ENCODE measurements at regions not wholly inside any gene's neighbourhood (a gene's known extent, or its start where the extent isn't known, plus 50 kb on each side); places are given as distances from the start of the nearest gene placed in this dataset.
"Not testable (repeated sequence)": the region's sequence is repeated elsewhere in the genome, so short reads cannot be mapped to it uniquely, and the experiment has no call there.

DNA sequence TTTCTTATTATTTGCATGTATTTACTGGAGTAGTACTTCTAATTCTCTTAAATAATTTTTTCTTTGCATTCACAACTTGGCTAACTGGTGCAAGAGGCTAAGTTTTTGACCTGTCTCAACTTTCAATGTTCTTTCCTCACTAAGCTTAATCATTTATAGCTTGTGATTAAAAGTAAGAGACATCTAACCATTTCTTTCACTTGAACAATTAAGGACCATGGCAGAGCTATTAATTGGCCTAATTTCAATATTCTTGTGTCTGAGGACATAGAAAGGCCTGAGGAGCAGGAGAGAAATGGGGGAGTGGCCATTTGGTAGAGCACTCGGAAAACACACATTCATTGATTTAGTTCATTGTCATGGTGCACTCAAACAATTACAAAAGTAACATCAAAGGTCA lies 141.4 kb upstream of the TMEM196 start:
- H2AFZ ChIP-seq (ENCODE audit: low read depth, low read length): no peak overlapping the region
- no peaks in the 10 kb centered on the region for H3K4me1 ChIP-seq (ENCODE audit: low read length)
- H3K27ac ChIP-seq (ENCODE audit: low read length): no peak overlapping the region
- no peaks in the 10 kb centered on the region for H3K9me3 ChIP-seq (ENCODE audit: insufficient read depth, low read length)
- no peaks in the 10 kb centered on the region for H4K20me1 ChIP-seq (ENCODE audit: insufficient read depth, low read length)
- no peak overlapping the region for H3K9ac ChIP-seq (ENCODE audit: low read length)
- no peak overlapping the region for H3K4me2 ChIP-seq (ENCODE audit: low read length)
- no peaks in the 10 kb centered on the region for H3K79me2 ChIP-seq (ENCODE audit: low read length)
- H3K27me3 ChIP-seq (ENCODE audit: low read depth, low read length): no peaks in the 10 kb centered on the region
- TF ChIP-seq, protein P1, sequence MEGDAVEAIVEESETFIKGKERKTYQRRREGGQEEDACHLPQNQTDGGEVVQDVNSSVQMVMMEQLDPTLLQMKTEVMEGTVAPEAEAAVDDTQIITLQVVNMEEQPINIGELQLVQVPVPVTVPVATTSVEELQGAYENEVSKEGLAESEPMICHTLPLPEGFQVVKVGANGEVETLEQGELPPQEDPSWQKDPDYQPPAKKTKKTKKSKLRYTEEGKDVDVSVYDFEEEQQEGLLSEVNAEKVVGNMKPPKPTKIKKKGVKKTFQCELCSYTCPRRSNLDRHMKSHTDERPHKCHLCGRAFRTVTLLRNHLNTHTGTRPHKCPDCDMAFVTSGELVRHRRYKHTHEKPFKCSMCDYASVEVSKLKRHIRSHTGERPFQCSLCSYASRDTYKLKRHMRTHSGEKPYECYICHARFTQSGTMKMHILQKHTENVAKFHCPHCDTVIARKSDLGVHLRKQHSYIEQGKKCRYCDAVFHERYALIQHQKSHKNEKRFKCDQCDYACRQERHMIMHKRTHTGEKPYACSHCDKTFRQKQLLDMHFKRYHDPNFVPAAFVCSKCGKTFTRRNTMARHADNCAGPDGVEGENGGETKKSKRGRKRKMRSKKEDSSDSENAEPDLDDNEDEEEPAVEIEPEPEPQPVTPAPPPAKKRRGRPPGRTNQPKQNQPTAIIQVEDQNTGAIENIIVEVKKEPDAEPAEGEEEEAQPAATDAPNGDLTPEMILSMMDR (IDR thresholded peaks at IDR 0.05; ENCODE audit: low read depth, low read length): no peak
- TF ChIP-seq EZH2phosphoT487 (IDR thresholded peaks at IDR 0.05; ENCODE audit: low read depth): no peak
- no peak overlapping the region for H3K4me3 ChIP-seq (ENCODE audit: low read length)
- no peaks in the 10 kb centered on the region for H3K36me3 ChIP-seq (replicated peaks; ENCODE audit: low read depth, low read length)

DNA sequence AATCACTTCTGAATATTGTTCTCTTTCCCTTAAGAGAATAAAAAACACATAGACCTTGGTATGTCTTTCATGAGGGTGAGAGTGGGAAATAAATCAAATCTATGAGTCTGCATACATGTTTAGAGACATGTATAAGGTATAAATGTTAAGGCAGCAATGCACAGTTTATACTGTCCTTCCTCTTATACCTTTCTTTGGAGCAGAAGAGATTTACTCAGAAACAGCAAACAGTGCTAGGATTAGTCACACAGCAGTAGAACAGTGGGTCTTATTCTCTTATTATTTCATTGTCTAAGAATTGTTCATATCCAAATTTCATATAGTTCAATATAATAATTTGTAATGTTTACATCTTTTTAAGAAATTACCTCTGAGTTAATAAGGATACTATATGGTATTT lies 126.7 kb upstream of the TMEM196 start:
- Histone ChIP-seq H4K20me1 (ENCODE audit: insufficient read depth, low read length) (no peaks in the 10 kb centered on the region), H3K27me3 (ENCODE audit: low read depth, low read length) (no peaks in the 10 kb centered on the region), H3K27ac (ENCODE audit: low read length) (no peak overlapping the region), H3K4me1 (ENCODE audit: low read length) (no peaks in the 10 kb centered on the region), H3K4me3 (ENCODE audit: low read length) (no peak overlapping the region), H3K9ac (ENCODE audit: low read length) (no peak overlapping the region), H3K36me3 (replicated peaks; ENCODE audit: low read depth, low read length) (no peaks in the 10 kb centered on the region), H3K79me2 (ENCODE audit: low read length) (no peaks in the 10 kb centered on the region), H3K9me3 (ENCODE audit: insufficient read depth, low read length) (no peaks in the 10 kb centered on the region), H3K4me2 (ENCODE audit: low read length) (no peak overlapping the region), H2AFZ (ENCODE audit: low read depth, low read length) (no peak overlapping the region)
- TF ChIP-seq, protein P1 (IDR thresholded peaks at IDR 0.05; ENCODE audit: low read depth, low read length): no peak
- no peak for TF ChIP-seq EZH2phosphoT487 (IDR thresholded peaks at IDR 0.05; ENCODE audit: low read depth)

DNA sequence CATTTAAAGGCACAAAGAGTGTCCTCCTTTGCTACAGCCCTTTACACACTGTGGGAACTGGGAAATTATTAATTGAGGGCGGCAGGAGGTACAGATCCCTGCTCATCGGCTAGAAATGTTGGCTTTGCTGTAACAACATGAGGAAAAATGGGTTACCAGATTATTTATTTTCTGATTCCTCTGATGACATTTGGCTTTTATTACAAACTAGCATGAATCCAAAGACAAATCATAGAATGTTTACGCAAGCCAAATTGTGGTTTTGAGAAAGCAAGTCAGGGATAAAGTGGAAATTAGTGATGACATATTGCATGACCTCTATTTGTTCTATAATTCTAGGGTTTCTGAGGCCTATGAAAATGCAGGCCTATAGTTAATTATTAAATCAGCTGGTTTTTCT lies 126.1 kb upstream of the TMEM196 start:
- H3K4me2 ChIP-seq (ENCODE audit: low read length): no peak overlapping the region
- no peak overlapping the region for H2AFZ ChIP-seq (ENCODE audit: low read depth, low read length)
- no peaks in the 10 kb centered on the region for H3K79me2 ChIP-seq (ENCODE audit: low read length)
- H3K4me1 ChIP-seq (ENCODE audit: low read length): no peaks in the 10 kb centered on the region
- no peak overlapping the region for H3K4me3 ChIP-seq (ENCODE audit: low read length)
- H3K9me3 ChIP-seq (ENCODE audit: insufficient read depth, low read length): no peaks in the 10 kb centered on the region
- TF ChIP-seq, protein P1 (IDR thresholded peaks at IDR 0.05; ENCODE audit: low read depth, low read length): no peak
- TF ChIP-seq EZH2phosphoT487 (IDR thresholded peaks at IDR 0.05; ENCODE audit: low read depth): no peak
- H3K27me3 ChIP-seq (ENCODE audit: low read depth, low read length): no peaks in the 10 kb centered on the region
- H3K36me3 ChIP-seq (replicated peaks; ENCODE audit: low read depth, low read length): no peaks in the 10 kb centered on the region
- H4K20me1 ChIP-seq (ENCODE audit: insufficient read depth, low read length): no peaks in the 10 kb centered on the region
- no peak overlapping the region for H3K27ac ChIP-seq (ENCODE audit: low read length)
- H3K9ac ChIP-seq (ENCODE audit: low read length): no peak overlapping the region

DNA sequence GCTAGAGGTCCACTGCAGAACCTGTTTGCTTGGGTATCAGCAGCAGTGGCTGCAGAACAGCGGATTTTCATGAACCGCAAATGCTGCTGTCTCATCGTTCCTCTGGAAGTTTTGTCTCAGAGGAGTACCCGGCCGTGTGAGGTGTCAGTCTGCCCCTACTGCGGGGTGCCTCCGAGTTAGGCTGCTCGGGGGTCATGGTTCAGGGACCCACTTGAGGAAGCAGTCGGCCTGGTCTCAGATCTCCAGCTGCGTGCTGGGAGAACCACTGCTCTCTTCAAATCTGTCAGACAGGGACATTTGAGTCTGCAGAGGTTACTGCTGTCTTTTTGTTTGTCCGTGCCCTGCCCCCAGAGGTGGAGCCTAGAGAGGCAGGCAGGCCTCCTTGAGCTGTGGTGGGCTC lies 109.5 kb upstream of the TMEM196 start:
- H3K36me3 ChIP-seq (replicated peaks; ENCODE audit: low read depth, low read length); H3K79me2 ChIP-seq (ENCODE audit: low read length); H3K4me3 ChIP-seq (ENCODE audit: low read length); H3K4me2 ChIP-seq (ENCODE audit: low read length); H3K4me1 ChIP-seq (ENCODE audit: low read length); H4K20me1 ChIP-seq (ENCODE audit: insufficient read depth, low read length); H3K9me3 ChIP-seq (ENCODE audit: insufficient read depth, low read length); H2AFZ ChIP-seq (ENCODE audit: low read depth, low read length); H3K27ac ChIP-seq (ENCODE audit: low read length); H3K27me3 ChIP-seq (ENCODE audit: low read depth, low read length); H3K9ac ChIP-seq (ENCODE audit: low read length): not testable (repeated sequence)

DNA sequence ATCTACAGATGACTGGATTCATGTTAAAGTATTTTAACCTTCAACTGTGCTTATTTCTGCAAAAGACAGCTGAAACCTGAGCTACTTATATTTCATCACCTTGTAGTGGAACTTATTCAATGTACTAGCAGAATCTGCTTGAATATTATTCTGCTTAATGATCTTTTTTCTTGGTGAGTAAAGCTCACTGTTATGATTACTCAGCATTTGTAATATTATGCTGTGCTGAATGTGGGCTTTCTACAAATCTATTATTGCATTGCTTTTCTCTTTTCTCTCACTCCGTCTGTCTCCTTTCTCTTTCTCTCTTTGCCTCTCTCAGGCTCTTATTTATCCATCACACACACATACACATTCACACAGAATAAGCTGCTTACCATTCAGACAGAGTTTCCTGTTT lies 98.7 kb upstream of the TMEM196 start:
- no peak overlapping the region for H3K4me3 ChIP-seq (ENCODE audit: low read length)
- no peak overlapping the region for H2AFZ ChIP-seq (ENCODE audit: low read depth, low read length)
- no peaks in the 10 kb centered on the region for H4K20me1 ChIP-seq (ENCODE audit: insufficient read depth, low read length)
- TF ChIP-seq, protein P1 (IDR thresholded peaks at IDR 0.05; ENCODE audit: low read depth, low read length): no peak
- no peak for TF ChIP-seq EZH2phosphoT487 (IDR thresholded peaks at IDR 0.05; ENCODE audit: low read depth)
- H3K27me3 ChIP-seq (ENCODE audit: low read depth, low read length): no peaks in the 10 kb centered on the region
- no peak overlapping the region for H3K9ac ChIP-seq (ENCODE audit: low read length)
- H3K9me3 ChIP-seq (ENCODE audit: insufficient read depth, low read length): no peaks in the 10 kb centered on the region
- no peaks in the 10 kb centered on the region for H3K79me2 ChIP-seq (ENCODE audit: low read length)
- peaks cover 17% of the 10 kb centered on the region for H3K4me1 ChIP-seq (ENCODE audit: low read length)
- no peak overlapping the region for H3K27ac ChIP-seq (ENCODE audit: low read length)
- H3K36me3 ChIP-seq (replicated peaks; ENCODE audit: low read depth, low read length): no peaks in the 10 kb centered on the region
- H3K4me2 ChIP-seq (ENCODE audit: low read length): no peak overlapping the region

All from OCI-LY3 (cell line).